NB4 (cell line): ENCODE measurements at regions not wholly inside any gene's neighbourhood (a gene's known extent, or its start where the extent isn't known, plus 50 kb on each side); places are given as distances from the start of the nearest gene placed in this dataset.

Source experiments
- POLR2A ChIP-seq: IDR thresholded peaks from 2 replicates; pipeline ENCODE4 v1.6.1; 2011; ENCODE audit warnings: mild to moderate bottlenecking; ENCODE audit not compliant: insufficient read length; ENCODE audit errors: extremely low read depth
- TF ChIP-seq, protein P1 (sequence below): IDR thresholded peaks from one replicate; pipeline ENCODE4 v1.5.1; 2012; ENCODE audit warnings: low read depth, low read length

DNA sequence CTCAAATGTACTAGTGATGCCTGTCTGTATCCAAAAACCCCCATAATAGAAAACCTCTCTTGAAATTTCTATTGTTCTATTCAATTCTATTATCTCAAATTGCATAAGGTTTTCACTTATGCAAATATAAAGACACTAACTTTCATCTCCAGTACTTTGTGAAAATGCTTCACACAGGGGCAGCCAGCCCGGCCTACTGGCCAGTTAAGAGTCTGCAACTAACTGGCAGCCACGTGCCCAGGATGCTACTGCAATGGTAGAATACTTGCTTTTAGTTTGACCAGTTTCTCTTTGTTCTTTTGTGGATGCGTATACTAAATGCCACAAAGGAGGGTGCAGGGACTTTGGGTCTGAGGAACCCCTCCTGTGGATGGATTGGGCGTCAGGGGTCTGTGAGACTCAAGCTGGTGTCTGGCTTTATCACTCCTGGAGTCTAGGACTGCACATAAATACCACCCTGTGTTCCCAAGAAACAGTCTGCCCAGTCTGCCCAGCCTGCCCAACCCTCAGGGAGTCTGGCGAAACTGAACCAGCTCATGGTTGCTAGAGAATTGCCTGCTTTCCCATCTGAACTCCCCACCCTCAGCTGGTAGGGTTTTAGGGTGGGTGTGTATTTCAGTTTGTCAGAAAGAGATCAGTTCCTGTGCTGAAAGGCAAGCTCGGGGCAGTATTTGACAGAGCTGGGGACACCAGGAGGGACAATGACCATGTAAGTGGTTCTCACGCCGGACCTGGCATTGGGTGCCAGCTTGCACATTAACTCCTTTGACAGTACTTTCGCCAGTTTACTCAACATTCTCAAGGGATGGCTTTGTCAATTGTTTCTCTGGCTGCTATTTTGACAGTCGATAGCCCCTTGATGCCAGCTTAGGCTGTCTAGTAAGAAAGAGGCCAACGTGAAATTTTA lies 558.2 kb upstream of the JAG1 start:
- TF ChIP-seq, protein P1, sequence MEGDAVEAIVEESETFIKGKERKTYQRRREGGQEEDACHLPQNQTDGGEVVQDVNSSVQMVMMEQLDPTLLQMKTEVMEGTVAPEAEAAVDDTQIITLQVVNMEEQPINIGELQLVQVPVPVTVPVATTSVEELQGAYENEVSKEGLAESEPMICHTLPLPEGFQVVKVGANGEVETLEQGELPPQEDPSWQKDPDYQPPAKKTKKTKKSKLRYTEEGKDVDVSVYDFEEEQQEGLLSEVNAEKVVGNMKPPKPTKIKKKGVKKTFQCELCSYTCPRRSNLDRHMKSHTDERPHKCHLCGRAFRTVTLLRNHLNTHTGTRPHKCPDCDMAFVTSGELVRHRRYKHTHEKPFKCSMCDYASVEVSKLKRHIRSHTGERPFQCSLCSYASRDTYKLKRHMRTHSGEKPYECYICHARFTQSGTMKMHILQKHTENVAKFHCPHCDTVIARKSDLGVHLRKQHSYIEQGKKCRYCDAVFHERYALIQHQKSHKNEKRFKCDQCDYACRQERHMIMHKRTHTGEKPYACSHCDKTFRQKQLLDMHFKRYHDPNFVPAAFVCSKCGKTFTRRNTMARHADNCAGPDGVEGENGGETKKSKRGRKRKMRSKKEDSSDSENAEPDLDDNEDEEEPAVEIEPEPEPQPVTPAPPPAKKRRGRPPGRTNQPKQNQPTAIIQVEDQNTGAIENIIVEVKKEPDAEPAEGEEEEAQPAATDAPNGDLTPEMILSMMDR, result no peak
- TF ChIP-seq POLR2A, result no peak
